SK-N-SH (cell line): ENCODE measurements at regions not wholly inside any gene's neighbourhood (a gene's known extent, or its start where the extent isn't known, plus 50 kb on each side); places are given as distances from the start of the nearest gene placed in this dataset.

Experiments used
- CTCF ChIA-PET: fragments of 300-600, 350-600 bp; formaldehyde crosslinking; extraction: SDS; loops from one replicate; lab custom pipeline; 2021; lab: Yijun Ruan, JAX
- POLR2A ChIA-PET: fragments of 350-600 bp; sonication (Branson Sonifier 250); formaldehyde crosslinking; extraction: SDS; loops from one replicate; lab custom pipeline; 2020; ENCODE audit warnings: antibody characterized with exemption, inconsistent platforms; lab: Yijun Ruan, JAX
- DNase-seq: peaks from one replicate; pipeline ENCODE4 v3.0.0; 2012
- H2AFZ ChIP-seq: fragments of 200-600 bp; sonication (generic); 2 replicates; pipeline ENCODE4 v1.8.1; 2016; ENCODE audit warnings: antibody characterized with exemption, mild to moderate bottlenecking, low read depth
- H3F3A ChIP-seq: fragments of 200-600 bp; sonication (generic); replicated peaks from 2 replicates; pipeline ENCODE3; 2016; ENCODE audit warnings: antibody characterized with exemption, mild to moderate bottlenecking; ENCODE audit not compliant: insufficient read depth
- H3K27ac ChIP-seq, 2 experiments: fragments of 200-500 bp in 1 of 2; fragments of 200-600 bp in 1 of 2; sonication (Bioruptor generic) in 1 of 2; sonication (generic), shearing (Covaris generic) in 1 of 2; 2 replicates each; pipeline versions ENCODE4 v1.5.1 to v1.6.1; 2014 to 2016; ENCODE audit warnings: low read depth in 2 of 2, inconsistent platforms in 1 of 2, low read length in 1 of 2, mild to moderate bottlenecking in 1 of 2, mixed read lengths in 1 of 2
- H3K27me3 ChIP-seq: fragments of 200-600 bp; sonication (generic), shearing (Covaris generic); 2 replicates; pipeline ENCODE4 v1.6.1; 2016; ENCODE audit warnings: mixed run types; ENCODE audit not compliant: insufficient read depth
- H3K36me3 ChIP-seq, 2 experiments: fragments of 200-500 bp in 1 of 2; fragments of 200-600 bp in 1 of 2; sonication (Bioruptor generic) in 1 of 2; sonication (generic) in 1 of 2; replicated peaks in 1 of 2; 2 replicates each; pipeline versions ENCODE3 to v1.5.1; 2014 to 2016; ENCODE audit warnings: low read length in 1 of 2, mild to moderate bottlenecking in 1 of 2; ENCODE audit not compliant: insufficient read depth in 2 of 2, control insufficient read depth in 1 of 2
- H3K4me1 ChIP-seq, 2 experiments: fragments of 200-500 bp in 1 of 2; fragments of 200-600 bp in 1 of 2; sonication (Bioruptor generic) in 1 of 2; sonication (generic), shearing (Covaris generic) in 1 of 2; 2 replicates each; pipeline versions ENCODE4 v1.5.1 to v1.6.1; 2014 to 2016; ENCODE audit warnings: low read depth in 1 of 2, low read length in 1 of 2, mixed run types in 1 of 2; ENCODE audit not compliant: insufficient read depth in 2 of 2, control insufficient read depth in 1 of 2
- H3K4me2 ChIP-seq: fragments of 200-600 bp; sonication (generic), shearing (Covaris generic); 2 replicates; pipeline ENCODE4 v1.6.1; 2017; ENCODE audit warnings: mixed run types
- H3K4me3 ChIP-seq, 2 experiments: fragments of 200-500 bp in 1 of 2; fragments of 200-600 bp in 1 of 2; sonication (Bioruptor generic) in 1 of 2; sonication (generic), shearing (Covaris generic) in 1 of 2; 2 replicates each; pipeline versions ENCODE4 v1.5.1 to v1.8.1; 2014 to 2016; ENCODE audit warnings: low read depth in 2 of 2, inconsistent platforms in 1 of 2, low read length in 1 of 2, mild to moderate bottlenecking in 1 of 2, mixed read lengths in 1 of 2, moderate library complexity in 1 of 2
- H3K79me2 ChIP-seq: fragments of 200-600 bp; sonication (generic); 2 replicates; pipeline ENCODE4 v1.8.1; 2017; ENCODE audit warnings: mild to moderate bottlenecking; ENCODE audit not compliant: insufficient read depth
- H3K9ac ChIP-seq: fragments of 200-600 bp; sonication (generic); 2 replicates; pipeline ENCODE4 v1.6.1; 2017; ENCODE audit warnings: mixed run types
- H3K9me2 ChIP-seq: fragments of 200-600 bp; sonication (generic); 2 replicates; pipeline ENCODE4 v1.6.1; 2017; ENCODE audit warnings: mixed run types
- H3K9me3 ChIP-seq: fragments of 200-600 bp; sonication (generic); 2 replicates; pipeline ENCODE4 v1.6.1; 2017; ENCODE audit warnings: mixed run types, mild to moderate bottlenecking, moderate library complexity
- H4K20me1 ChIP-seq: fragments of 200-600 bp; sonication (generic); 2 replicates; pipeline ENCODE4 v1.6.1; 2017; ENCODE audit warnings: mild to moderate bottlenecking, mixed run types; ENCODE audit not compliant: insufficient read depth
- CHD2 ChIP-seq: fragments of 150-350 bp; IDR thresholded peaks from 2 replicates; pipeline ENCODE4 v1.6.1; 2018; ENCODE audit warnings: low read length; ENCODE audit not compliant: partially characterized antibody
- EZH2phosphoT487 ChIP-seq: fragments of 200-600 bp; sonication (generic); IDR thresholded peaks from 2 replicates; pipeline ENCODE4 v1.6.1; 2017; ENCODE audit warnings: low read depth, mixed run types, mild to moderate bottlenecking, antibody characterized with exemption, moderate library complexity, borderline replicate concordance
- GABPA ChIP-seq: IDR thresholded peaks from 2 replicates; pipeline ENCODE4 v1.4.0; 2012; ENCODE audit warnings: low read depth, mild to moderate bottlenecking
- JUND ChIP-seq: IDR thresholded peaks from 2 replicates; pipeline ENCODE4 v1.4.0; 2012
- MAX ChIP-seq: IDR thresholded peaks from 2 replicates; pipeline ENCODE4 v1.4.0; 2012; ENCODE audit warnings: low read depth
- MEF2A ChIP-seq: IDR thresholded peaks from 2 replicates; pipeline ENCODE4 v1.4.0; 2012; ENCODE audit warnings: low read depth, borderline replicate concordance
- MXI1 ChIP-seq: IDR thresholded peaks from 2 replicates; pipeline ENCODE4 v1.6.1; 2012; ENCODE audit warnings: mild to moderate bottlenecking, low read depth, low read length, improper control_type of control experiment
- NFIC ChIP-seq: IDR thresholded peaks from 2 replicates; pipeline ENCODE4 v1.4.0; 2012; ENCODE audit warnings: borderline replicate concordance
- NRF1 ChIP-seq: IDR thresholded peaks from 2 replicates; pipeline ENCODE4 v1.6.1; 2012; ENCODE audit warnings: low read depth, mild to moderate bottlenecking, low read length
- PBX3 ChIP-seq: IDR thresholded peaks from 2 replicates; pipeline ENCODE4; 2012
- POLR2AphosphoS5 ChIP-seq: IDR thresholded peaks from 2 replicates; pipeline ENCODE4 v1.6.1; 2012; ENCODE audit warnings: low read depth, low read length
- RFX5 ChIP-seq: IDR thresholded peaks from 2 replicates; pipeline ENCODE4 v1.6.1; 2012; ENCODE audit warnings: mild to moderate bottlenecking, improper control_type of control experiment, low read length
- RXRA ChIP-seq: IDR thresholded peaks from 2 replicates; pipeline ENCODE4 v1.4.0; 2012; ENCODE audit warnings: low read depth, mild to moderate bottlenecking, borderline replicate concordance
- SIN3A ChIP-seq: IDR thresholded peaks from 2 replicates; pipeline ENCODE4 v1.6.1; 2012; ENCODE audit warnings: low read depth, mild to moderate bottlenecking, low read length, moderate library complexity, borderline replicate concordance
- SMC3 ChIP-seq: IDR thresholded peaks from 2 replicates; pipeline ENCODE4 v1.6.1; 2012; ENCODE audit warnings: low read depth, low read length, improper control_type of control experiment
- TAF1 ChIP-seq: IDR thresholded peaks from 2 replicates; pipeline ENCODE4 v1.6.1; 2012; ENCODE audit warnings: low read depth, mild to moderate bottlenecking, low read length, moderate library complexity, borderline replicate concordance
- WGBS: methylation state at CpG from one replicate; pipeline ENCODE4 v1.1.6; 2017; ENCODE audit warnings: low lambda C conversion rate; 5-methylcytosine and 5-hydroxymethylcytosine counted together
- TF ChIP-seq, protein P1 (sequence below): fragments of 150-350 bp; IDR thresholded peaks from 2 replicates; pipeline ENCODE4 v1.6.1; 2016; ENCODE audit warnings: mild to moderate bottlenecking, low read depth, low read length

- POLR2A ChIA-PET = no interaction called here
- CTCF ChIA-PET = no interaction called here
- no peak overlapping the region for H3K9ac ChIP-seq
- no peak overlapping the region for H3K4me3 ChIP-seq
- H3K27ac ChIP-seq = no peak overlapping the region
- no peak for TF ChIP-seq RFX5
- TF ChIP-seq CHD2 = no peak
- no peak for TF ChIP-seq SIN3A
- H2AFZ ChIP-seq = no peak overlapping the region
- H3F3A ChIP-seq = no peaks in the 10 kb centered on the region
- H3K79me2 ChIP-seq = no peaks in the 10 kb centered on the region
- DNase-seq = no peak
- H3K36me3 ChIP-seq = no peaks in the 10 kb centered on the region
- H3K9me2 ChIP-seq = no peaks in the 10 kb centered on the region
- H3K27me3 ChIP-seq = no peaks in the 10 kb centered on the region
- 11% methylated on average over 2 of the region's 2 CpGs for WGBS
- no peaks in the 10 kb centered on the region for H3K4me1 ChIP-seq
- no peaks in the 10 kb centered on the region for H4K20me1 ChIP-seq
- H3K9me3 ChIP-seq = no peaks in the 10 kb centered on the region
- H3K4me2 ChIP-seq = no peak overlapping the region
These were observed 71.4 kb upstream of the PLSCR4 start for GRCh38 chr3:146322216-146322817.

DNA sequence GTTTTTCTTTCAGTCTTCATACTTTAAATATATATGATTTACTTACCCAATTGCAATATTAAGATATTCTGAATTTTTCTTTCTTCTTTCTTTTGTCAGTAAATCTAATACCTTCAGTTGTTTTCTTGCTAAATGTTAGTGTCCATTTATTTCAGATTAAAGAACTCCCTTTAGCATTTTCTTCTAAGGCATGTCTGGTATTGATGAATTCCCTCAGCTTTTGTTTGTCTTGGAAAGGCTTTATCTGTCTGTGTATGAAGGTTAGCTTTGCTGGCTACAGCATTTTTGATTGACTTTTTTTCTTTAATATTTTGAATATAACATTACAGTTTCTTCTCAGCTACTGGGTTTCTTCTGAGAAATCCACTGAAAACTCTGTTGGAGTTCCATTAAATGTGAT lies 64.0 kb upstream of the PLSCR4 start:
- Histone ChIP-seq H3K79me2 (no peaks in the 10 kb centered on the region), H3K36me3 (no peaks in the 10 kb centered on the region), H4K20me1 (no peaks in the 10 kb centered on the region), H3K9me3 (peaks cover 9% of the 10 kb centered on the region), H3F3A (no peaks in the 10 kb centered on the region), H3K27me3 (no peaks in the 10 kb centered on the region), H3K4me3 (no peak overlapping the region), H3K9me2 (no peaks in the 10 kb centered on the region), H3K27ac (no peak overlapping the region), H2AFZ (no peak overlapping the region), H3K4me1 (peaks cover 0 to 5% of the 10 kb centered on the region in 2 experiments; a peak in 1 of 4 replicates), H3K4me2 (no peak overlapping the region), H3K9ac (no peak overlapping the region)
- TF ChIP-seq SMC3 (no peak), NFIC (no peak), PBX3 (no peak), MEF2A (no peak), POLR2AphosphoS5 (no peak), NRF1 (no peak), GABPA (no peak), RXRA (no peak), TAF1 (no peak), MAX (no peak), JUND (no peak), SIN3A (no peak), MXI1 (no peak), EZH2phosphoT487 (no peak)
- TF ChIP-seq, protein P1, sequence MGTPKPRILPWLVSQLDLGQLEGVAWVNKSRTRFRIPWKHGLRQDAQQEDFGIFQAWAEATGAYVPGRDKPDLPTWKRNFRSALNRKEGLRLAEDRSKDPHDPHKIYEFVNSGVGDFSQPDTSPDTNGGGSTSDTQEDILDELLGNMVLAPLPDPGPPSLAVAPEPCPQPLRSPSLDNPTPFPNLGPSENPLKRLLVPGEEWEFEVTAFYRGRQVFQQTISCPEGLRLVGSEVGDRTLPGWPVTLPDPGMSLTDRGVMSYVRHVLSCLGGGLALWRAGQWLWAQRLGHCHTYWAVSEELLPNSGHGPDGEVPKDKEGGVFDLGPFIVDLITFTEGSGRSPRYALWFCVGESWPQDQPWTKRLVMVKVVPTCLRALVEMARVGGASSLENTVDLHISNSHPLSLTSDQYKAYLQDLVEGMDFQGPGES = no peak
- ChIA-PET POLR2A (no interaction called here), CTCF (no interaction called here)
- no peak for DNase-seq
